Stimulated activated CD8-positive, alpha-beta memory T cell treated with anti-CD3 and anti-CD28 coated beads, Interleukin-4, amount 100 ng/mL, for 48 hours (primary cell): ENCODE measurements at regions not wholly inside any gene's neighbourhood (a gene's known extent, or its start where the extent isn't known, plus 50 kb on each side); places are given as distances from the start of the nearest gene placed in this dataset.

Experiments
- DNase-seq: peaks from one replicate; pipeline ENCODE4 v3.0.0-alpha.2; 2020

GRCh38 chr15:95860406-95860805 lies 470.1 kb upstream of the NR2F2 start:
- DNase-seq, result no peak

- DNase-seq, result no peak
These were observed 466.0 kb upstream of the NR2F2 start for GRCh38 chr15:95864467-95864886.

GRCh38 chr15:95865330-95865739 lies 465.2 kb upstream of the NR2F2 start:
- no peak for DNase-seq

GRCh38 chr15:95866711-95867440 lies 463.6 kb upstream of the NR2F2 start:
- DNase-seq, result no peak

- no peak for DNase-seq
These were observed 462.1 kb upstream of the NR2F2 start for GRCh38 chr15:95868450-95868849.

GRCh38 chr15:95868970-95869369 lies 461.5 kb upstream of the NR2F2 start:
- no peak for DNase-seq

GRCh38 chr15:95869920-95870319 lies 460.6 kb upstream of the NR2F2 start:
- no peak for DNase-seq

- DNase-seq, result no peak
These were observed 458.1 kb upstream of the NR2F2 start for GRCh38 chr15:95872366-95872771.

GRCh38 chr15:95874637-95875036 lies 455.9 kb upstream of the NR2F2 start:
- no peak for DNase-seq

GRCh38 chr15:95875121-95875643 lies 455.3 kb upstream of the NR2F2 start:
- DNase-seq, result no peak

- no peak for DNase-seq
These were observed 450.4 kb upstream of the NR2F2 start for GRCh38 chr15:95880031-95880570.

GRCh38 chr15:95880630-95881029 lies 449.9 kb upstream of the NR2F2 start:
- DNase-seq, result no peak

- DNase-seq, result no peak
These were observed 447.4 kb upstream of the NR2F2 start for GRCh38 chr15:95883064-95883463.

GRCh38 chr15:95884276-95884675 lies 446.2 kb upstream of the NR2F2 start:
- DNase-seq, result no peak

GRCh38 chr15:95887666-95888390 lies 442.7 kb upstream of the NR2F2 start:
- DNase-seq, result no peak

GRCh38 chr15:95888762-95889161 lies 441.7 kb upstream of the NR2F2 start:
- no peak for DNase-seq

- DNase-seq, result no peak
These were observed 436.0 kb upstream of the NR2F2 start for GRCh38 chr15:95894407-95894956.

- DNase-seq, result no peak
These were observed 435.0 kb upstream of the NR2F2 start for GRCh38 chr15:95895508-95895907.

GRCh38 chr15:95897651-95898050 lies 432.8 kb upstream of the NR2F2 start:
- DNase-seq, result no peak

GRCh38 chr15:95898761-95899160 lies 431.7 kb upstream of the NR2F2 start:
- no peak for DNase-seq

- DNase-seq, result no peak
These were observed 429.2 kb upstream of the NR2F2 start for GRCh38 chr15:95901271-95901670.

- no peak for DNase-seq
These were observed 427.9 kb upstream of the NR2F2 start for GRCh38 chr15:95902606-95903005.

- DNase-seq, result no peak
These were observed 427.1 kb upstream of the NR2F2 start for GRCh38 chr15:95903352-95903751.
